Psoas muscle (tissue), 7 donors: ENCODE measurements at regions not wholly inside any gene's neighbourhood (a gene's known extent, or its start where the extent isn't known, plus 50 kb on each side); places are given as distances from the start of the nearest gene placed in this dataset.

Experiments used
- ATAC-seq, 4 donors: fragments of 200-7000 bp; cut with Tn5 transposase; one replicate each; pipeline ENCODE4 v1.9.1; 2020; ENCODE audit warnings: moderate library complexity in 3 of 4, mild to moderate bottlenecking in 2 of 4
- DNase-seq, 2 donors: peaks; one replicate each; pipeline ENCODE4 v3.0.0-alpha.2; 2020
- H3K27ac ChIP-seq: fragments of 200-600 bp; one replicate; pipeline ENCODE4 v1.8.0; 2022
- H3K27me3 ChIP-seq, 3 donors: fragments of 200-600 bp in 1 of 3; one replicate each; pipeline versions ENCODE4 v1.6.1 to v1.8.0; 2013 to 2022; ENCODE audit warnings: low read length in 2 of 3, mild to moderate bottlenecking in 2 of 3, moderate library complexity in 1 of 3; ENCODE audit not compliant: insufficient read depth in 3 of 3
- H3K36me3 ChIP-seq, 2 donors: fragments of 200-600 bp in 1 of 2; one replicate each; pipeline versions ENCODE4 v1.6.1 to v1.8.0; 2013 to 2022; ENCODE audit warnings: low read depth in 1 of 2, mild to moderate bottlenecking in 1 of 2, moderate library complexity in 1 of 2; ENCODE audit not compliant: insufficient read depth in 1 of 2
- H3K4me1 ChIP-seq: fragments of 200-600 bp; one replicate; pipeline ENCODE4 v1.8.0; 2022
- H3K4me3 ChIP-seq: fragments of 200-600 bp; one replicate; pipeline ENCODE4 v1.8.0; 2022; ENCODE audit warnings: mild to moderate bottlenecking
- H3K9me3 ChIP-seq: fragments of 200-600 bp; one replicate; pipeline ENCODE4 v1.8.0; 2022
- WGBS, 3 donors: extraction: QIAGEN DNeasy Blood & Tissue Kit; methylation state at CpG; one replicate each; pipeline versions ENCODE4 v1.1.6 to v1.1.7; 2013; 5-methylcytosine and 5-hydroxymethylcytosine counted together
- intact Hi-C, 2 donors: fragments of 100-400 bp; cut with DNase I; formaldehyde crosslinking; loops; one replicate each; pipeline versions ENCODE4 v1.11.0 to v1.14.2; 2022
- TF ChIP-seq, protein P1 (sequence below): fragments of 200-600 bp; IDR thresholded peaks from one replicate; pipeline ENCODE4 v1.8.0; 2022; ENCODE audit warnings: antibody characterized with exemption
- donor health status: healthy with polysubstance abuse.
- donor health status: DM: no; HTN: no; CAD: no; lungs with moderate emphysema.
- donor health status: Bipolar disorder and iron deficiency.
- donor health status: healthy.
- donor health status: DM: yes; HTN: yes; CAD: no.
- donor health status: DM: no; HTN: no; CAD: no.
- donor health status: DM: yes; HTN: yes; CAD: no.

DNA sequence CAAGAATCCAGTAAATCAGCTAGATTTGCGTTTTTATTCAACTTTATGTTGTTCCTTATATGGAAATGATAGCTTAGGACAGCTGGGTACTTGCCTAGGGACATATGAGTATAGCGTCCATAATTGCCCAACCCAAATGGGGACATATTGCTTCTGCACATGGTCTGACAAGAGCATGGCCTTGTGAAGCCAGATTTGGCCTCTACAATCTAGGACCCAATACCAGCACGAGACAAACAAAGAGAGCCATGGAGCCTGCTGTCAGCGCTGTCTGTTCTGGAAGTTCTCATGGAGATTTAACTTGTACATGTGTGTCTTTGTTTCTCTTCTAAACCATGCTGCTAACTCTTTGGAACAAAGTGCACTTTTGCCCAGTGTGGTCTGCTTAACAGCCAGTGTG is 240.0 kb upstream of the CAMK1G start:
- no peak overlapping the region for H3K4me3 ChIP-seq
- intact Hi-C loops: no loop called here
- no peaks in the 10 kb centered on the region for H3K4me1 ChIP-seq
- 72 to 75% (median 73%) methylated on average over 4 of the region's 4 CpGs for WGBS, 3 donors
- H3K9me3 ChIP-seq: no peaks in the 10 kb centered on the region
- no peak overlapping the region for H3K27ac ChIP-seq
- H3K27me3 ChIP-seq: peaks cover 0 to 3% (median 0%) of the 10 kb centered on the region in 3 donors
- DNase-seq (no peak), ATAC-seq (no peak)
- TF ChIP-seq, protein P1, sequence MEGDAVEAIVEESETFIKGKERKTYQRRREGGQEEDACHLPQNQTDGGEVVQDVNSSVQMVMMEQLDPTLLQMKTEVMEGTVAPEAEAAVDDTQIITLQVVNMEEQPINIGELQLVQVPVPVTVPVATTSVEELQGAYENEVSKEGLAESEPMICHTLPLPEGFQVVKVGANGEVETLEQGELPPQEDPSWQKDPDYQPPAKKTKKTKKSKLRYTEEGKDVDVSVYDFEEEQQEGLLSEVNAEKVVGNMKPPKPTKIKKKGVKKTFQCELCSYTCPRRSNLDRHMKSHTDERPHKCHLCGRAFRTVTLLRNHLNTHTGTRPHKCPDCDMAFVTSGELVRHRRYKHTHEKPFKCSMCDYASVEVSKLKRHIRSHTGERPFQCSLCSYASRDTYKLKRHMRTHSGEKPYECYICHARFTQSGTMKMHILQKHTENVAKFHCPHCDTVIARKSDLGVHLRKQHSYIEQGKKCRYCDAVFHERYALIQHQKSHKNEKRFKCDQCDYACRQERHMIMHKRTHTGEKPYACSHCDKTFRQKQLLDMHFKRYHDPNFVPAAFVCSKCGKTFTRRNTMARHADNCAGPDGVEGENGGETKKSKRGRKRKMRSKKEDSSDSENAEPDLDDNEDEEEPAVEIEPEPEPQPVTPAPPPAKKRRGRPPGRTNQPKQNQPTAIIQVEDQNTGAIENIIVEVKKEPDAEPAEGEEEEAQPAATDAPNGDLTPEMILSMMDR: no peak
- no peaks in the 10 kb centered on the region for H3K36me3 ChIP-seq

DNA sequence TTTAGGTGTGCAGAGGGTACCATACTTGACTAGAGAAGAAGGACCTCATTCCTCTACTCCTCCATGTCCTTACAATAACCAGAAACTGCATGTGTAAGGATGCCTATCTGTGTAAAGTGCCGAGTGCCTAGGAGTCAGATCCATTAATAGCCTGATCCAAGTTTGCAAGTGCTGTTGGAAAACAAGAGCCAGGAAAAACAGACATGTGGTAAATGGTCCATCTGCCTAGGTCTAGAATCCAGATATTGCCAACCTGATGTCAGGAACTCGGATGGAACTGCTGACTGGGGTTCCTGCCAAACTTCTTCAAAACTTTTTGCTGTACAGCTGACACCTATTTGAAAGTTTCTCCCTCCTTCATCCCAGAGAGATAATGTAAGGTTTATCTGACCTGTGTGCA is 239.4 kb upstream of the CAMK1G start:
- TF ChIP-seq, protein P1: no peak

DNA sequence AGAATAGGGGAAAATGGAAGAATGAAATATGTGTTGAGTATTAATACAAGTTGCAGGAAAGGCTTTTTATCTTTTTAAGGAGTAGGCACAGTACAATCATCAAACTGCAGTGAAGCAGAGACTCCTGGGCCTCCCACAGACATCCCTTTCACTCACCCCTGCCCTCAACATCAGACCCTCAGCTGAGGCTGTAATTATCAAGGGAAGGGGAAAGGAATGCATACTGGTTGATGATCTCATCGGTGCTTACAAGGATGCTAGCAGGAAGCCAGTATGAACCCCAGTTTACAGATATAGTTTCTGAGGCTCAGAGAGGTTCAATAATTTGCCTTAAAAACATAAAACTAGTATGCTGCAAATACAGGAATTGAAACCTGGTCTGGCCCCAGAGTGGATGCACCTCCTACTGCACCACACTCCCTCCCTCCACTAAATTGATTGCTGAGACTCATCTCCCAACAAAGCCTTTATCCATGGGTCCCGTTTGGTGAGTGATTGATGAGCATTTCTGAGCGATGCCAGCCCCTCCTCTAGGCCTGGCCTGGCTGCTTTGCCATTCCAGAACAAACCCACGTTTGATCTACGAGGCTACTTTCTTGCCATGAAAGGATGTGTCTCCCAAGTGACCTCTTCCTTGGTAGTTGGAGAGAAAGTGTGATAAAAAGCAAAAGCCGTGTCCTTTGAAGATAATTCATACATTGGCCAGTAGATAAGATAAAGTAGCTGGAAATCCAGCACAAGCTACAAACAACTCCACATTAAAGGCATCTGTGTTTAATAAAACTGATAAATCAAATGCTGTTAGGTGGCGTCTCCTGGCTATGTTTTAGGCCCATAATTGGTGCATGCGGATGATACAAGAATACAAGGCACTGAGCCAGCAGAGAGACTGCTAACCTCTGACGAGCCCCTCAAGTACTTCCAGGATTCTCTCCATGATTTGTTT is 233.9 kb upstream of the CAMK1G start:
- H3K36me3 ChIP-seq: no peaks in the 10 kb centered on the region
- no peak for ATAC-seq
- intact Hi-C loops: loop anchor here in 1 of 2 donors (10.0 kb wide), 1 partner anchor 145 kb away; no protein-coding TSS in a partner anchor
- no peaks in the 10 kb centered on the region for H3K9me3 ChIP-seq
- DNase-seq: no peak
- TF ChIP-seq, protein P1: no peak
- H3K4me3 ChIP-seq: no peak overlapping the region
- H3K27ac ChIP-seq: no peak overlapping the region
- H3K4me1 ChIP-seq: no peaks in the 10 kb centered on the region
- H3K27me3 ChIP-seq: no peaks in the 10 kb centered on the region
- WGBS, 3 donors: 51 to 55% (median 55%) methylated on average over 9 of the region's 9 CpGs

More for the DNA sequence above, 239.4 kb upstream of the CAMK1G start:
- Histone ChIP-seq H3K27ac (no peak overlapping the region), H3K36me3 (no peaks in the 10 kb centered on the region), H3K27me3 (peaks cover 0 to 3% (median 0%) of the 10 kb centered on the region in 3 donors), H3K4me1 (no peaks in the 10 kb centered on the region), H3K9me3 (no peaks in the 10 kb centered on the region), H3K4me3 (no peak overlapping the region)
- intact Hi-C loops: no loop called here
- ATAC-seq (no peak), DNase-seq (no peak)
- WGBS, 3 donors: 38 to 65% (median 40%) methylated on average over 2 of the region's 2 CpGs

DNA sequence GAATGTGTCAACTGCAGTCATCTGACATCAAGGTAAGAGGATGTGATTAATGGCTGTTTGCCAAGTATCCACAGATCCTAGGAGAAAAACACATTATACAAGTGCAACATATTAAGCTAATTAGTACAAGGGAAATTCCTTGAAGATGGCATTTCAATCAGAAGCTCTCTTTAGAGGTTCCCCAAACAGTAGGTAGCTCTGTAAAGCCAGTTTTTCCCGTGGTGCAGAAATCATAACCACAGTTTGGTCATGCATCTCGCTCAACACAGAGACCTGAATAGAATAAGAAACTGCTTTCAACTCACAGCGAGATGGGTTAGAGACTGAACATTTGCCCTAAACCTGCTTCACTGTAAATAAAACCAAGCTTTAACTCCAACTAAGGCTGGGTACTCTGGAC is 230.5 kb upstream of the CAMK1G start:
- no peak for ATAC-seq
- H3K27me3 ChIP-seq: no peaks in the 10 kb centered on the region
- no peaks in the 10 kb centered on the region for H3K4me1 ChIP-seq
- WGBS, 3 donors: 68 to 77% (median 77%) methylated on average over 3 of the region's 3 CpGs
- H3K4me3 ChIP-seq: no peak overlapping the region
- no peaks in the 10 kb centered on the region for H3K9me3 ChIP-seq
- TF ChIP-seq, protein P1: no peak
- H3K27ac ChIP-seq: no peak overlapping the region
- no peak for DNase-seq
- no peaks in the 10 kb centered on the region for H3K36me3 ChIP-seq
- intact Hi-C loops: loop anchor here in 1 of 2 donors (10.0 kb wide), 1 partner anchor 148 kb away; no protein-coding TSS in a partner anchor
